Neural cell (in vitro differentiated cells): ENCODE measurements at regions not wholly inside any gene's neighbourhood (a gene's known extent, or its start where the extent isn't known, plus 50 kb on each side); places are given as distances from the start of the nearest gene placed in this dataset.

Experiments
- H2AFZ ChIP-seq: fragments of 200-600, 300-800 bp; sonication (generic), shearing (Covaris generic); 2 replicates; pipeline ENCODE4 v1.6.0; 2014; ENCODE audit warnings: low read depth, mild to moderate bottlenecking, antibody characterized with exemption, low read length, moderate library complexity
- H3F3A ChIP-seq: fragments of 200-600 bp; shearing (Covaris generic); 2 replicates; pipeline ENCODE4 v1.6.1; 2016; ENCODE audit warnings: mild to moderate bottlenecking, moderate library complexity, mixed read lengths, antibody characterized with exemption, low read length; ENCODE audit not compliant: insufficient read depth, poor library complexity, severe bottlenecking
- H3K27ac ChIP-seq: fragments of 200-600, 300-800 bp; sonication (generic), shearing (Covaris generic); 2 replicates; pipeline ENCODE4 v1.5.1; 2014; ENCODE audit warnings: mild to moderate bottlenecking, low read length, moderate library complexity
- H3K27me3 ChIP-seq: fragments of 300-800, 200-600 bp; sonication (generic), shearing (Covaris generic); 2 replicates; pipeline ENCODE4 v1.6.0; 2014; ENCODE audit warnings: mild to moderate bottlenecking, low read depth, low read length, moderate library complexity; ENCODE audit not compliant: insufficient read depth
- H3K36me3 ChIP-seq: fragments of 300-800, 200-600 bp; sonication (generic), shearing (Covaris generic); 2 replicates; pipeline ENCODE4 v1.5.1; 2014; ENCODE audit warnings: mild to moderate bottlenecking, antibody characterized with exemption, low read length, moderate library complexity; ENCODE audit not compliant: insufficient read depth
- H3K4me2 ChIP-seq: fragments of 300-800, 200-600 bp; sonication (generic), shearing (Covaris generic); 2 replicates; pipeline ENCODE4 v1.6.0; 2014; ENCODE audit warnings: mild to moderate bottlenecking, low read length
- H3K4me3 ChIP-seq: fragments of 300-800, 200-600 bp; sonication (generic), shearing (Covaris generic); 2 replicates; pipeline ENCODE4 v1.5.1; 2014; ENCODE audit warnings: mild to moderate bottlenecking, low read length, moderate library complexity
- H3K79me2 ChIP-seq: fragments of 200-600 bp; shearing (Covaris generic); replicated peaks from 2 replicates; pipeline ENCODE4 v1.6.0; 2014; ENCODE audit warnings: mild to moderate bottlenecking, low read length, moderate library complexity; ENCODE audit not compliant: insufficient read depth
- H3K9ac ChIP-seq: fragments of 300-800, 200-600 bp; sonication (generic), shearing (Covaris generic); 2 replicates; pipeline ENCODE4 v1.6.1; 2016; ENCODE audit warnings: mild to moderate bottlenecking, low read length, mixed read lengths
- H3K9me2 ChIP-seq: fragments of 200-600 bp; shearing (Covaris generic); 2 replicates; pipeline ENCODE4 v1.6.1; 2016; ENCODE audit warnings: mild to moderate bottlenecking, low read length, mixed read lengths; ENCODE audit not compliant: insufficient read depth
- H3K9me3 ChIP-seq: fragments of 200-600, 300-800 bp; sonication (generic), shearing (Covaris generic); 2 replicates; pipeline ENCODE4 v1.6.1; 2016; ENCODE audit warnings: mild to moderate bottlenecking, mixed run types, low read length, moderate library complexity, mixed read lengths
- H4K20me1 ChIP-seq: fragments of 200-600 bp; shearing (Covaris generic); 2 replicates; pipeline ENCODE4 v1.6.1; 2016; ENCODE audit warnings: mild to moderate bottlenecking, mixed run types; ENCODE audit not compliant: insufficient read depth
- EP300 ChIP-seq: fragments of 450-650 bp; conservative IDR thresholded peaks from 2 replicates; pipeline ENCODE4 v1.6.1; 2014; ENCODE audit warnings: antibody characterized with exemption, mild to moderate bottlenecking, moderate library complexity; ENCODE audit not compliant: poor library complexity, severe bottlenecking
- EZH2 ChIP-seq: fragments of 200-600, 300-800 bp; shearing (Covaris generic), sonication (generic); IDR thresholded peaks from 2 replicates; pipeline ENCODE4 v1.6.1; 2014; ENCODE audit warnings: antibody characterized with exemption, low read length, borderline replicate concordance, mild to moderate bottlenecking; ENCODE audit not compliant: insufficient read depth, poor library complexity, severe bottlenecking
- MXI1 ChIP-seq: fragments of 450-650 bp; conservative IDR thresholded peaks from 2 replicates; pipeline ENCODE4 v1.6.1; 2014; ENCODE audit warnings: antibody characterized with exemption, mild to moderate bottlenecking; ENCODE audit not compliant: poor library complexity, severe bottlenecking
- POLR2AphosphoS5 ChIP-seq: IDR thresholded peaks from 2 replicates; pipeline ENCODE4 v1.6.1; 2012
- RAD21 ChIP-seq: fragments of 450-650 bp; conservative IDR thresholded peaks from 2 replicates; pipeline ENCODE4 v1.6.1; 2014; ENCODE audit warnings: antibody characterized with exemption, mild to moderate bottlenecking, moderate library complexity
- SMC3 ChIP-seq: fragments of 450-650 bp; conservative IDR thresholded peaks from 2 replicates; pipeline ENCODE4 v1.6.1; 2014; ENCODE audit warnings: antibody characterized with exemption, mild to moderate bottlenecking, moderate library complexity; ENCODE audit not compliant: poor library complexity
- TAF1 ChIP-seq: IDR thresholded peaks from 2 replicates; pipeline ENCODE4 v1.6.1; 2012; ENCODE audit warnings: low read depth
- TF ChIP-seq, protein P1 (sequence below): IDR thresholded peaks from 2 replicates; pipeline ENCODE4 v1.6.1; 2012; ENCODE audit warnings: borderline replicate concordance
- TF ChIP-seq, protein P2 (sequence below): fragments of 450-650 bp; IDR thresholded peaks from 2 replicates; pipeline ENCODE4 v1.5.1; 2014; ENCODE audit warnings: antibody characterized with exemption, mild to moderate bottlenecking, moderate library complexity; ENCODE audit not compliant: poor library complexity, severe bottlenecking

DNA sequence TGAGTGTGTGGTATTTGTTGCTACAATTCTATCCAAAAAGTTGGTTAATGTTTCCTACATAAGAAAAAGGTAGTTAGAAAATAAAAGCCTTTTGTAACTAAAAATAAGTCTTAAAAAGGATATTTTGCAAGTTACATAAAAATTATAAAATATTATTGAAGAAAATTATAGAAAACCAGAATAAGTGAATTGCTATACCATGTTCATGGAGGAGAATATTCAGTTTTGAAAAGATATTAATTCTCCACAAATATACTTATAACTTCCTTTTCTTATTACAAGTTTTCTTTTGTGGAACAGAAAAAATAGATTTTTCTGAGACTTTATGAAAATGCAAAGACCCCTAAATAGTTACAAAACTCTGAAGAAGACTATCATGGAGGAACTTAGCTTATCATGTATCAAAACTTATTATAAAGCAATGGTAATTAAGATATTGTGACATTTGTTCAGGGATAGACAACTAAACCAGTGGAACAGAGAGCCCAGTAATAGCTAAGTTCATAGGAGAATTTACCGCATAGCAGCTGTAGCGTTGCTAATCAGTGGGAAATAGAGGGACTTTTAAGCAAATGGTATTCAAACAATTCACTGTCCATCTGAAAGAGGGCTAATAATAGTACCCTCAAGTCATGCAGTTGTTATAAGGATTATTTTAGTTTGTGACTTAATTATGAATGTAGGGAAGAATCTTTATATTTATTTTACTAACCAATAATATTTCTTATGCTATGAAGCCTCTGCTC is 515.2 kb upstream of the ZNF608 start:
- Histone ChIP-seq H4K20me1 (no peaks in the 10 kb centered on the region), H3F3A (no peaks in the 10 kb centered on the region), H3K4me3 (no peak overlapping the region), H3K4me2 (no peak overlapping the region), H3K27me3 (no peaks in the 10 kb centered on the region), H2AFZ (no peak overlapping the region), H3K9me2 (no peaks in the 10 kb centered on the region), H3K9me3 (no peaks in the 10 kb centered on the region), H3K27ac (no peak overlapping the region), H3K36me3 (no peaks in the 10 kb centered on the region), H3K9ac (no peak overlapping the region), H3K79me2 (no peaks in the 10 kb centered on the region)
- TF ChIP-seq POLR2AphosphoS5 (no peak), EZH2 (no peak), MXI1 (no peak), SMC3 (no peak), TAF1 (no peak), RAD21 (no peak)

DNA sequence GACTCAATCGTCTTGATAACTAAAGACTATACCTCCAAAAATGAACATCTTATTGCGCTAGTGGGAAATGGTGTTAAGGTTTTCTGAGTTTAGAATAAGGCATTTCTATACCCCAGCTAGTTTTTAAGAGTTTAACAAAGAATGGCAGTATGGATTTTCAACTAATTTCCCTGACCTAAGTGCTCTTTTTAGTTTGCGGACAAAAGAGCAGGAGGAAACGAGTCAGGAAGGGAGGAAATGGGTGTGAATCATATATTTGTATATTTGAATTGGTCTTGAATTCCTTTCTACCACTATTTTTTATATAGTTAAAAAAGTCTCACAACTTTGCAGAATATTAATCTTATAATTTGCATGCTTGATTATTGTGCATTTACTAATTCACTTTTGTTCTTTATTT is 516.3 kb upstream of the ZNF608 start:
- no peak overlapping the region for H3K27ac ChIP-seq
- H4K20me1 ChIP-seq, result no peaks in the 10 kb centered on the region
- no peaks in the 10 kb centered on the region for H3K9me3 ChIP-seq
- TF ChIP-seq RAD21 (no peak), EP300 (no peak), TAF1 (no peak), SMC3 (no peak), EZH2 (no peak), MXI1 (no peak), POLR2AphosphoS5 (no peak)
- TF ChIP-seq, protein P1, sequence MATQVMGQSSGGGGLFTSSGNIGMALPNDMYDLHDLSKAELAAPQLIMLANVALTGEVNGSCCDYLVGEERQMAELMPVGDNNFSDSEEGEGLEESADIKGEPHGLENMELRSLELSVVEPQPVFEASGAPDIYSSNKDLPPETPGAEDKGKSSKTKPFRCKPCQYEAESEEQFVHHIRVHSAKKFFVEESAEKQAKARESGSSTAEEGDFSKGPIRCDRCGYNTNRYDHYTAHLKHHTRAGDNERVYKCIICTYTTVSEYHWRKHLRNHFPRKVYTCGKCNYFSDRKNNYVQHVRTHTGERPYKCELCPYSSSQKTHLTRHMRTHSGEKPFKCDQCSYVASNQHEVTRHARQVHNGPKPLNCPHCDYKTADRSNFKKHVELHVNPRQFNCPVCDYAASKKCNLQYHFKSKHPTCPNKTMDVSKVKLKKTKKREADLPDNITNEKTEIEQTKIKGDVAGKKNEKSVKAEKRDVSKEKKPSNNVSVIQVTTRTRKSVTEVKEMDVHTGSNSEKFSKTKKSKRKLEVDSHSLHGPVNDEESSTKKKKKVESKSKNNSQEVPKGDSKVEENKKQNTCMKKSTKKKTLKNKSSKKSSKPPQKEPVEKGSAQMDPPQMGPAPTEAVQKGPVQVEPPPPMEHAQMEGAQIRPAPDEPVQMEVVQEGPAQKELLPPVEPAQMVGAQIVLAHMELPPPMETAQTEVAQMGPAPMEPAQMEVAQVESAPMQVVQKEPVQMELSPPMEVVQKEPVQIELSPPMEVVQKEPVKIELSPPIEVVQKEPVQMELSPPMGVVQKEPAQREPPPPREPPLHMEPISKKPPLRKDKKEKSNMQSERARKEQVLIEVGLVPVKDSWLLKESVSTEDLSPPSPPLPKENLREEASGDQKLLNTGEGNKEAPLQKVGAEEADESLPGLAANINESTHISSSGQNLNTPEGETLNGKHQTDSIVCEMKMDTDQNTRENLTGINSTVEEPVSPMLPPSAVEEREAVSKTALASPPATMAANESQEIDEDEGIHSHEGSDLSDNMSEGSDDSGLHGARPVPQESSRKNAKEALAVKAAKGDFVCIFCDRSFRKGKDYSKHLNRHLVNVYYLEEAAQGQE, result no peak
- TF ChIP-seq, protein P2, sequence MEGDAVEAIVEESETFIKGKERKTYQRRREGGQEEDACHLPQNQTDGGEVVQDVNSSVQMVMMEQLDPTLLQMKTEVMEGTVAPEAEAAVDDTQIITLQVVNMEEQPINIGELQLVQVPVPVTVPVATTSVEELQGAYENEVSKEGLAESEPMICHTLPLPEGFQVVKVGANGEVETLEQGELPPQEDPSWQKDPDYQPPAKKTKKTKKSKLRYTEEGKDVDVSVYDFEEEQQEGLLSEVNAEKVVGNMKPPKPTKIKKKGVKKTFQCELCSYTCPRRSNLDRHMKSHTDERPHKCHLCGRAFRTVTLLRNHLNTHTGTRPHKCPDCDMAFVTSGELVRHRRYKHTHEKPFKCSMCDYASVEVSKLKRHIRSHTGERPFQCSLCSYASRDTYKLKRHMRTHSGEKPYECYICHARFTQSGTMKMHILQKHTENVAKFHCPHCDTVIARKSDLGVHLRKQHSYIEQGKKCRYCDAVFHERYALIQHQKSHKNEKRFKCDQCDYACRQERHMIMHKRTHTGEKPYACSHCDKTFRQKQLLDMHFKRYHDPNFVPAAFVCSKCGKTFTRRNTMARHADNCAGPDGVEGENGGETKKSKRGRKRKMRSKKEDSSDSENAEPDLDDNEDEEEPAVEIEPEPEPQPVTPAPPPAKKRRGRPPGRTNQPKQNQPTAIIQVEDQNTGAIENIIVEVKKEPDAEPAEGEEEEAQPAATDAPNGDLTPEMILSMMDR, result no peak
- H3K27me3 ChIP-seq, result no peaks in the 10 kb centered on the region
- no peak overlapping the region for H3K9ac ChIP-seq
- H3K79me2 ChIP-seq, result no peaks in the 10 kb centered on the region
- no peaks in the 10 kb centered on the region for H3F3A ChIP-seq
- H2AFZ ChIP-seq, result no peak overlapping the region
- no peak overlapping the region for H3K4me2 ChIP-seq
- no peak overlapping the region for H3K4me3 ChIP-seq
- H3K36me3 ChIP-seq, result no peaks in the 10 kb centered on the region
- H3K9me2 ChIP-seq, result no peaks in the 10 kb centered on the region
